ENCODE measurements at regions not wholly inside any gene's neighbourhood (a gene's known extent, or its start where the extent isn't known, plus 50 kb on each side); places are given as distances from the start of the nearest gene placed in this dataset.
A peak's percentile ranks its signal among the peaks of the same experiment; 100 is the strongest.

DNA sequence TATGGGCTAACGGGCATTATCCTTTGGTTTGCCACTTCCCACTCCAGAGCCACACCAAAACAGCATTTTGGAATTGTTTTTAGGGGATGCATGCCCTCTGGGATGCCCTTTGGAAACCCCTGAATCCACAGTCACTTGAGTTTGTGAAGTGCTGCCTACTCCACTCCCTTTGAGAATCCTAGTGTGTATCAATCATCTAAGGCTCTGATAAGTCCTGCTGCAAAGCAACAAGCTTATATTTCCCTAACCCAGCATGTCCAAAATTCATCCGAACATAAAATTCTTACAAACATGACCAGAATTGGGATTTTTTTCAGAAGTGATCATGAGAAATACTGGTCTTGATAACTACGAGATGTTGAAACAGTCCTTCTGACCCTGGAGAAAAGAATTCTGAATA, 387.9 kb downstream of the MN1 start:
- no peak for DNase-seq (ENCODE audit: low read depth)

DNA sequence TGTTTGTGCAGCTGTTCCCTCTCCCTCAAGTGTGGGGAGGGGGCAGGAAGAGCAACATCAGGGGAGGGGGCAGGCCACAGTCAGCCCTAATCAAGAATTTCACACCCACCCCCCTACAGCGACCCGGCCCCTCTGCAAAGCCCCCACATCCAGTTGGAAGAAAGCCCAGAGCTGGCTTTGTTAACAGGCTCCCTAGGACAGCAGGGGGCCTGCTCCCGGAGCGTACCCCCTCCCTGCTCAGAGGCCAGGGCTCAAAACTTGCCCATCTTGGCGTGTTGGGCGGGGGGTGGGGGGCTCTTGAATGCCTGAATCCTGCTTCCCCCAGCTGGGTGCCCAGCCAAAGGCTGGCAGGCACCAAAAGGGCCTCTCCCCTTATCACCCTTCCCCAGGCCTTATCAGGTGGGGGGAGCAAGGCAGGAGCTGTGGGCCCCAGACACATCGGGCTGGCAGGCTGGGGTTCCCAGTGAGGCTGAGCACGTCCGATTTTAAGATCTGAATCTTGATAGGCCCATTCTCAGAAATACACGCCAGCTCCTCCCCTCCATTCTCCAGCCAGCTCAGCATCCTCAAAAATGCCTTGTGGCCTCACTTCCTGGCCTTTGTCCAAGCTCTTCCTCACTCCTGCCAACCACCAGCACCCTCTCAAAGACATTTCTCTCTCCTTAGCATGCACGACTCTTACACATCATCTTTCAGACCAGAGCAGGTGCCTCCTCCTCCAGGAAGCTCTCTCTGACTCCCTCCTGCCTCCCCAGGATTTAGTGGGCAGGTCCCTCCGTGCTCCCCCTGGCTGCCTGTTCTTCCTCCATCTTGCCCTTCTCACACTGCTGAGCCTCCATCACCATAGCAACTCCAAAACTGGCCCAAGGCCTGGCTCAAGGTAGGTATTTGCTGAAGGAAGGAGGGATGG, 384.8 kb downstream of the MN1 start:
- DNase-seq (ENCODE audit: low read depth) = no peak

- no peak for DNase-seq (ENCODE audit: low read depth)
Observed at GRCh38 chr22:27417421-27417814, 384.1 kb downstream of the MN1 start.

DNA sequence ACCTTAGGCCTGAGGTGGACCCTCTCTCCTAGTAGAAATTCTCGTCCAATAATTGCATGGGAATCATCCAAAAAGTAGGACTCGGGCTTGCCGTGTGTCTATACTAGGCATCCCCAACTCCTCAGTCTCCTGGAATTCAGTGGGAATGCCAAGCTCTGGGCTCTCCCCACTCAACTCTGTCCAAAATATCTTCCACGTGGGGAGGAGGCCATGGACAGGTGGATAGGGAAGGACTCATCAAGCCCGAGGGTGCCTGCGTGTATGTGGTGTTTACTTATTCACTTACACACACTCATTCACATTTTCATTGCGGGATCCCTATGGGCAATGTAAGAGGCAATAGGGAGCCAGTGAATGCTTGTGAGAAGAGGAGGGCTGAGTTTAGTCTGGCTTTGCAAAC, 383.3 kb downstream of the MN1 start:
- no peak for DNase-seq (ENCODE audit: low read depth)

- DNase-seq (ENCODE audit: low read depth) = peak; percentile 31
Observed at GRCh38 chr22:27419473-27419872, 382.1 kb downstream of the MN1 start.

DNA sequence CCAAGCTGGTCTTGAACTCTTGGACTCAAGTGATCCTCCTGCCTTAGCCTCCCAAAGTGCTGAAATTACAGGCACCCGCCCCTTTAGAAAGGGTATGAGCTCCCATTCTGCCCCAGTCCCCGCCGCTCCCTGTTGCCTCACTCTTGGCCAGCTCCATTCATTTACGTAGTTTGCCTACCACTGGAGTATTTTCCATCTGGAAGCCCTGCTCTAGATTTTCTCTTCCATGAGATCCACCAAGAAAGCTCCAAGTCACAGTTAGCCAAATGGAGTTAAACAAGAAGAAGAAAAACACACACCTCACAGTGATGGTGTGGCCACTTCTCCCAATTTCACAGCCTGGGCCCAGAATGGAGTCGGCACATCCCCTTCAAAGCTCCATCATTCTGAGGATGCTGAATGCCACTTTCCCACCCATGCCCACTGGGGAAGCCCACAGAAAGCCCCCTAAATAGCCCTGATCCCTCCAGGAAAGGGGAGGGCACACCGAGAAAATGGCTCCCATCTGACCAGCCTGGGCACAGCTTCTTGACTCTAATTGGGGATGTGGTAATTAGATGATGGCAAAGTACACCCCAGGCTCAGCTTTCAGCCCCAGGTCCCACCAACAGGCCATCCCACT, 381.2 kb downstream of the MN1 start:
- DNase-seq (ENCODE audit: low read depth) = no peak

DNA sequence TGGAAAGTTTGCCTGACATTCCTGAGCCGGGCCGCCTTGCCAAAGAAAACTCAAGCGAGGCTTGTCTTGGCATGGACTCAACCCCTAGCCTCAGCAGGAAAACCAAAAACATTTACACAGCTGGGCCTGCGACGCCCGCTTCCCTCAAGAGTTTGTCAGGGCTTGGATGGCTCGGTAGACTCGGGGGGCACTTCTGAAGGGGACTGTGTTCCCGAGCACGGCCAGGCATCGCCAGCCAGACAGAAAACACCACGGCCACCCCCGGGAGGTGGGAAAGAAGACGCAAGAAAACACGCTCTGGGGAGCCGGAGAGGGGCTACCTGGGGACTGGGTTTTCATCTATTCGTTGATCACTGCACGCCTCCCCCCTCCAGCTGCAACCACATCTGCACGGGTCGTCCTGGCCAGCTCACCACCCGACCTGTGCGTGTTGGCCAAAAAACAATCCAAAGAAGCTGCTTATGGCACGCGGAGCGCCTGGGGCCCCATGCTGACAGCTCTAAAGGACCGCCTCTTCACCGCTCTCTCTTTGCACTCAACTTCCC, 380.7 kb downstream of the MN1 start:
- DNase-seq (ENCODE audit: low read depth) = peak; percentile 70

DNA sequence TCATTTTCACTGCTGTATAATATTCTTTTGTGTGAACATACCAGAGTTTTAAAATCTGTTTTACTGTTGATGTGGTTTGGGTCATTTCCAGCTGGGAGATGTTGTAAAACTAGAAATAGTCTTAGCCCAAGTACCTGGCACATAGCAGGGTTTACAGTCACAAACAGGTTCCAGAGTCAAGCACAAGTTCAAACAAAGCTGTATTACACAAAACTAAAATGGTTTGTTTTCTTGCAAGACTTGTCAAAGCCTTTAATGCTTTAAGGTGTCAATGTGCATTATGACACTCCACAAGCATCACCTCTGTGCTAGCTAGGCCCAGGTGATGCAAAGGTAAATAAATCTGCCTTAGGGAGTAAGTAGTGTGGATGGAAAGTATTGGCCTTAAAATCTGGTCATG, 379.1 kb downstream of the MN1 start:
- no peak for DNase-seq (ENCODE audit: low read depth)

DNA sequence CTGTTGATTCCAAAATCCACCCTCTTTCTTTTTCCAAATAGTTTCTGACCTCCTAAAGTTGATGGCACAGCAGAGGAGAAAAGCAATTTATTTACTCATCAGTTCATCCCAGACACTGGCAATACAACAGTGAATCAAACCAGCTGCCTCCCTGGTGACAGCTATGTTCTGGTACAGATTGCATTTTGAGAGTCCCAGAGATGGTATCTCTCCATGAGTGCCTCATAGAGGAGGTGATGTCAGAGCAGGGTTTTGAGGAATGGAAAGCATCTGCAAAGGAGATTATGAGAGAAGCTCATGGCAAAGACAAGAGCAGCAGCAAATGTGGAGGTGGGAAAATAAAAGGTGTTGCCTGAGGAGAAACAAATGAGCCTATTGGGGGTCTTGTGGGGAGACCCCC, 377.2 kb downstream of the MN1 start:
- no peak for DNase-seq (ENCODE audit: low read depth)

DNA sequence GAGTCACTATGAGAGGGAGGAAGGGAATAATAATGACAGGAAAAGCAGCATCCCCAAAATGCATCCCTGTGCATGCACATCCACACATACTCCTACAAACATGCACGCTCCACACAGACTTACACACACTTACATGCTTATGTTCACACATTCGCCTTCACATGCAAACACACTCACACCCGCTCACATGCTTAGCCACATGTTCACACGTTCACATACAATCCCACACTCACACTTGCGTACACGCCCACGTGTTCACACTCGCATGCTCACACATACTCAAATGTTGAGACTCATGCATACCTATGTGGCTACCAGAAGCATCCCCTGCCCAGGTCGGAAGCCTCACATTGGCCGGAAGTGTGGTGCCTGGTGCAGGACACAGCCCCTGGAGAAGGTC, 372.1 kb downstream of the MN1 start:
- DNase-seq (ENCODE audit: low read depth) = no peak

DNA sequence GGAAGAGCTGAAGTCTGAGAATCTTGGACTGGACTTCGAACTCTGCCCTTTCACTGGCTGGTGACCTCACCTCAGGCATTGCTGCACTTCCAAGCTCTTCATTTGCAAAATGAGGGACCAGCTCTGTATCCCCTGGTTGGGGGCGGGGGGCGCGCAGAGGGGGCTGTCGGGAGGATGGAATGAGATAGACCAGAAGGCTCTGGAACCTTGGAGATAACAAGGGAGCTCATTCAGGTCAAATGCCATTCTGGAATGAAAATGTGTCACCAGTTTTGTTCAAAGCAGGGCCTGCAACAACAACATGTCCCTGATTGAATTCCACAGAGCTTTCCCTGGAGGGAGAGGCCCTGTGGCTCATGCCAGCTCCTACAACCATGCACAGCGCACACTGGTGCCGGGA, 370.5 kb downstream of the MN1 start:
- no peak for DNase-seq (ENCODE audit: low read depth)

DNA sequence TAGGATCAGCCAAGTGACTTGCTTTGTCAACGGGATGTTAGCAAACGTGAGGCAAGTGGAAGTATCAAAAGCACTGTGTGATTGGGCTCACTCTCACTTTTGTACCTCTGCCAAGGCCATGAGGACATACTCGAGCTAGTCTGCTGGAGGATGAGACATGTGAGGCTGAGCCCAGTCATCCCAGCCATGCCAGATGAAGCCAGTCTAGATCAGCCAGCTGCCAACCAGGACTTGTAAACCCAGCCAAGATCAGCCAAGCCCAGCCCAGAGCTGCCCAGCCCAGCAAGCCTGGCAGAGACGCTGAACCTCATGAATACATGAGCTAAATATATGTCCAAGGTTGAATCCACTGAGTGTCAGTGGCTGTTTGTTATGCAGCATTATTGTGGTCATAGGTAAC, 369.7 kb downstream of the MN1 start:
- no peak for DNase-seq (ENCODE audit: low read depth)

GRCh38 chr22:27433099-27433498, 368.5 kb downstream of the MN1 start:
- DNase-seq (ENCODE audit: low read depth) = no peak

- no peak for DNase-seq (ENCODE audit: low read depth)
Observed at GRCh38 chr22:27433585-27434190, 367.9 kb downstream of the MN1 start.

DNA sequence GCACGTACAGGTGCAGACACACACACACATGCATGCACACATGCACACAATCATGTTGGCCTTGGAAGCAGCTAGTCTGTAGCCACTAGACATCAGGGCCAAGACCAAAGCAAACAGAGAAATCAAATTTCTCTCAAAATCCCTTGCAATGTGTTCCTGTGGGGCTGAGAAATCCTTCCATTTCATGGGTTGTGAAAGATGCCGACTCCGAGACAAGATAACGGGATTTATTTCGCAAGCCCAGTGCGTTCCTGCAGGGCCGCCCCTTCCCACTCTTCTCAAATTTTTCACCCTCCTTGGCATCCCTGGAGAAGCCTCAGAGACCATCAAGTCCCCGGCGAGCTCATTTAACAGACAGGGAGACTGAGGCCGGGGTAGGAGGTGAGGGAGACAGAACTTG, 366.7 kb downstream of the MN1 start:
- no peak for DNase-seq (ENCODE audit: low read depth)

- DNase-seq (ENCODE audit: low read depth) = peak; percentile 77
Observed at GRCh38 chr22:27435844-27436576, 365.5 kb downstream of the MN1 start.

GRCh38 chr22:27436591-27436990, 365.0 kb downstream of the MN1 start:
- no peak for DNase-seq (ENCODE audit: low read depth)

- no peak for DNase-seq (ENCODE audit: low read depth)
Observed at GRCh38 chr22:27437570-27437969, 364.0 kb downstream of the MN1 start.

- no peak for DNase-seq (ENCODE audit: low read depth)
Observed at GRCh38 chr22:27438271-27438980, 363.1 kb downstream of the MN1 start.

GRCh38 chr22:27439131-27439530, 362.4 kb downstream of the MN1 start:
- DNase-seq (ENCODE audit: low read depth) = no peak

DNA sequence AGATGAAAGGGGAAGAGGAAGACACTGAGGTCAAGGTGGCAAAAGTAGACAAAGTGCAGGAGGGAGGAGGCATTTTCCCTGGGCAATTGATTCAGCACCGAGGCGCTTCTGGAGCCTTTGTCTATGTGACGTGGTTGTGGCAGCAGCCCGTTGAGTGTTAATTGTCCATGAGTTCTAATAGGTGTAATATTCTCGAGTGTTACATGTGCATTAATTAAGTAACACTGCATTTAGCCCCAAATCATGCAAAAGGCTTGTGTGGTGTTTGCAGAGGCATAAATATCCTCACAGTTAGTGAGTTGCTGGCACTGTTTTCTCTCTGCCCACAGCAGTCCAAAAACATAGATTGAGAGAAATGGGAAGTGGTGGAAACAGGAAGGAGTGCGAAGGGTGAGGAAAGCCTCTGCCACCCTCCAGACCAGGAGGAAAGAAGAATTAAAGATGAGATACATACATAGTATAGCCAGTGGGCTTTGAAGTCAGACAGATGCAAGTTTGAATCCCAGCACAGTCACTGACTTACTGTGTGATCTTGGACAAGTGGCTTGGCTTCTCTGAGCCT, 361.2 kb downstream of the MN1 start:
- DNase-seq (ENCODE audit: low read depth) = no peak

All from forelimb muscle (tissue), 1 donor.